Activated naive CD4-positive, alpha-beta T cell treated with Interleukin-2 at 50 U/mL for 16 hours (primary cell): ENCODE measurements at regions not wholly inside any gene's neighbourhood (a gene's known extent, or its start where the extent isn't known, plus 50 kb on each side); places are given as distances from the start of the nearest gene placed in this dataset.

Experiments used
- DNase-seq: peaks from one replicate; pipeline ENCODE4 v3.0.0-alpha.2; 2020

- no peak for DNase-seq
Observed at GRCh38 chr3:144079634-144080033, 108.0 kb downstream of the DIPK2A start.

DNA sequence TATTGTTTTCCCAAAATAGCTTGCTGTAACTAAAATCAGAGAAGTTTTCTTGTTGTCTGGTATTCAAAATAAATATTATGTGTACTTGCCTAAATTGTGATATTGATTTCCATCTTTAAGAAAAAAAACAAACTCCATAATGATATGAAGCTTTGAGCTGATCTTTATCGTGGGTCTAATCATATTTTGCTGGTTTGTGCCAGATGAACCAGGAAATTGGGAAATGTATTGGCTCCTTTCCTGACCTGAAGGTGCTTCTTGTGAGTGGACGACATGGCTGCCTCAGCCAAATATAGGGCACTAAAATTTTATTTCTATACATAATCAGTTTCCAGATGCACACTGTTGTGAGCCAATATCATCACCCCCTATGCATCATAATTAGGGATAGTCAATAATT is 113.3 kb downstream of the DIPK2A start:
- no peak for DNase-seq

DNA sequence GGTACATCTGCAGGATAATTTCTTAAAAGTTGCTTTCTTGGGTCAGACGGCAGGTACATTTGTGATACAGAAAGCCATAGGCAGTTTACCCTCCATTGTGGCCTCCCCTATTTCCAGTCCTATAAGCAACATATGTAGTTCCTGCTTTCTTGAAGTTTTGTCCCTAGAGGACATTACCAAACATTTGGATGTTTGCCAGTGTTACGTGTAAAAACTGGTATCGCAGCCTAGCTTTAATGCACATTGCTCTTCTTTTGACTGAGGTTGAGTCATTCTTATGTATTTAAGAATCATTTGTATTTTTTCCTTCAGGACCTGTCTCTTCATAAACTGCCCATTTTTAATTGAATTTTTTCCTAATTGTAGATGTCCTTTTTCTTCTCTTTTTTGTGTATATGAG is 114.3 kb downstream of the DIPK2A start:
- no peak for DNase-seq

DNA sequence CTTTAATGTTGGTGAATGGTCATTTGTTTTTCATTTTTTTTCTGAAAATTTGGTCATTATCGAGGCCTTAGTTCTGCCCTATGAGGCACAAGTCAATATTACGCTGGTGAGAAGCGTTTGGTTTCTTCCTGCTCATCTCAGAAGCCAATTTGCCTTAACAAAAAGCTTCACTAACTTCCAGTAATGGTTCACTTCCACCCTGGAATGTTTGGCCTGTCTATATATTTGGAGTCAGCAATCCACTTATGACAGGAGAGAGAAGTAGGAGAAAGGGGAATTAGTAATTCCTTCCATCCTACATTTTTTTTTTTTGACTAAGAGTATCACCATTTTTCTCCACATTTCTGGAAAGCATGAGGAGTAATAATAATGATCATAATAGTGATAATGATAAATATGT is 124.4 kb downstream of the DIPK2A start:
- DNase-seq, result no peak

- no peak for DNase-seq
Observed at GRCh38 chr3:144097163-144097562, 125.5 kb downstream of the DIPK2A start.

DNA sequence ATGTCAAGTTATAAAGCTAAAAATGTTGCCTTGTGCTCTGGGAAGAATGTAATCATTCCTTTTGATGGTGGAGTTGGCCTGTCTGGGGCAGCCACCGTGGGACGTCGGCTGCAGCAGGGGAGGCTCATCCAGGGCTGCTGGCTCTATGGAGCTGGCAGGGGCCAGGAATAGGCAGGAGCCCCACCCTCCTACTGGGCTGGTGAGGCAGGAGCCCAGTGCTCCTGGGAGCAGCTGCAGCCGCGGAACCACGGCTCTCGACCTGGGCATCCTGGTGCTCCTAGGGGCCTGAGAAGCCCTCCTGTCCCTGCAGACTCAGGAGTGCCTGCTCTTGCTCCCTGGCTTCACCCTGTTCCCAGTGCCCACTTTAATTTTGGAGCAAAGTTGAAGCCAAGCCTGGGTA is 127.1 kb downstream of the DIPK2A start:
- DNase-seq, result no peak

- no peak for DNase-seq
Observed at GRCh38 chr3:144102421-144102820, 130.8 kb downstream of the DIPK2A start.

DNA sequence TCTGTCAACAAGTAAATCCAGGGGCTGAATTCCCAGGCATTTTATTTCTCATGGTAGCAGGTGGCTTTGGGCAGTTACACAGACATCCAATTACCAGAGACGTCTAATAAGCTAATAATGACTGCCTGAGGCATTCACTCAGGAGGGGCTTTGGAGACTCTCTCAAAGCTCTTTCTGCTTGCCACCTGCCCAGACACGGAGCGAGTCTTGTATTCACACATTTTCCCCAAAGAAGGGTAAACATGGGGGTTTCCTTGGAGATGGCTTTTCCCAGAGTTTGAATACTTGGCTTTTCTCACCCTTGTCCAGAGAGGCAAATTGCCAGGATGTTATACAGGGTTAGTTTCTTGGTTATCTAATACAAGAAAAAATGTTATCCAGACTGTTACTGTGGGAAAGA is 132.6 kb downstream of the DIPK2A start:
- no peak for DNase-seq

- DNase-seq, result no peak
Observed at GRCh38 chr3:144104679-144105078, 133.1 kb downstream of the DIPK2A start.

GRCh38 chr3:144105542-144105941 is 133.9 kb downstream of the DIPK2A start:
- no peak for DNase-seq

- DNase-seq, result no peak
Observed at GRCh38 chr3:144106970-144107369, 135.3 kb downstream of the DIPK2A start.

DNA sequence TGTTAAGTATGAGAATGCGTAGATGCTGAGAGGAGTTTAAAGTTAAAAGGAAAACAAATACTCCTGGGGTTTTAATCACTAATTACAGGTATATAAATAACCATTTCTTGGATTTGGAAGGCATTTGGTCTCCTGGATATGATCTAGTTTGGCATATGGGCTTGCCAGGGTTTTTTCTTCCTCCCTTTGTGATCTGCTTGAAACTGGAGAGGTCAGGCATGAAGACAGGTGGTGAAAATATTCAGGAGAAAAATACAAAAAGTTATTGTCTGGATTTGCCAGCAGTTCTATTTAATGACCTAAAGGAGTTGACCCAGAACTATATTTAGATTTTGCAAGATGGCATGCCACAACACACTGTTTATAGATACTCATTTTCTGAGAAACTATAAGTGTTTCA is 136.3 kb downstream of the DIPK2A start:
- DNase-seq, result no peak

- DNase-seq, result no peak
Observed at GRCh38 chr3:144109944-144110343, 138.3 kb downstream of the DIPK2A start.

DNA sequence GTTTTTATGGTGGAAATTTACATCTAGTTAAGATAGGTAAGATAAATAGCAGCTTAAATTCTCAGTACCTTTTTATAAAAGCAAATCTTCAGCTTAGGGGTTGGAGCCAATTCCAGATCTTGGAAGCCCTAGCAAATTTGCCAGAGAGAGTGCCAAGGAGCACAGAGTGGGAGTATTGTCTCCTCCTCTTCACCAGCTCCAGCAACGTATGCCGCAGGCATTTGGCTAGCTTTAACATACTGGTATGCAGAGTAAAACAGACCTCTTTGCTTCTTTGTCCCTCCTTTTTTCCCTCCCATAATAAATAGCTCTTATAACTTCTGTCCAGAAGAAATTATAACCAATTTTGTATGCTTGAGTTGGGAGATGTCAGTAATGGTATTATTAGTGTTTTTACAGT is 140.4 kb downstream of the DIPK2A start:
- no peak for DNase-seq

DNA sequence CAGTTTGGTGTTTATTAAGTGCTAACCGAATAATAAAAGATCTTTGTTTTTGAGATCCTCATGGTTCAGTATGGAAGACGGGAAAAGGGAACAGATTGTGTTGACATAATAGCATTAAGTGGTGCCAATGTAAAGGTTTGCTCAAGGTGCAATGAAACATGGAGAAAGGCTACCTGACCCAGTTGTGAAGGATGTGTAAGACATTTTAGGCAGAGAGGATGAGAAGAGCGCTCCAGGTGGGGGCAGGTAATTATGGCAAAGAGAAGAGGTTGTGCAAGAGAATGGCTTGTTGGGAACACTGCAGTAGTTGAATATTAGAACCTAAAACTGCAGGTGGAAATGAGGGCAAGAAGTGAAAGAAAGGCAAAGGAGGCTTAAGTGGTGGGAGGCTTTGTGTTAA is 140.8 kb downstream of the DIPK2A start:
- no peak for DNase-seq

DNA sequence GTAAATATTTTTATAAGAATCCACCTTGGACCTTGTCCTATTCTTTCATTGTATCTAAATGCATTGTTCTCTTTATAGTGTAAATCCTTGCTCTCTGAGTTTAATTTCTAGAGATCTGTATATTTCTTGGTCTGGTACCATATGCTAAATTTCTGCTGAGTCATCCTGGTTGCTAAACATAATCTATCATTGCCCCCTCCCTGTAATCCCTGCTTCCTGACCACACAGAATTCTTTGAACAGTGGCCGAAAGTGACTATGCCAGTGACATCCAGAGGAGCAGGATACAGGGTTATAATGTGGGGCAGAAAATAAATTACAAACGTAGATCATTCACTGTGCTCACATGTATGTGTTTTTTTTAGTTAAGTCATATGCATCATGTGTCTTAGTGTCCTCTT is 143.1 kb downstream of the DIPK2A start:
- no peak for DNase-seq

DNA sequence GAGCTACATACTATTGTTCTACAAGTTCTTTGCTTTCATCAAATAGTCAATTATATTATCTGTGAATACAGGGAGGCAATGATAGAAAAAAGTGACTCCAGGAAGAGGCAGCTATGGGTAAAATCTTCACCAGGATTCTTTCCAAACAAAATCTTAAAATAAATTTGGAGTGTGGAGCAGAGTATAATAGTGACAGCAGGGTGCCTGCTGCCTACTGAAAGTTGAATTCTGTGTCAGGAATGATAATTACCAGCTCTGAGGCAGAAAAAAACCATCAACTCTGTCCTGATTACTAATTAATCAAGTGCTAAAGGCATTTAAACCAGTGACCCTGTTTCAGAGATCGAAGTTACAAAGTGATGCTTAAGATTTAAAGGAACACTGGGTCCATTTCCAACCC is 148.0 kb downstream of the DIPK2A start:
- DNase-seq, result no peak

DNA sequence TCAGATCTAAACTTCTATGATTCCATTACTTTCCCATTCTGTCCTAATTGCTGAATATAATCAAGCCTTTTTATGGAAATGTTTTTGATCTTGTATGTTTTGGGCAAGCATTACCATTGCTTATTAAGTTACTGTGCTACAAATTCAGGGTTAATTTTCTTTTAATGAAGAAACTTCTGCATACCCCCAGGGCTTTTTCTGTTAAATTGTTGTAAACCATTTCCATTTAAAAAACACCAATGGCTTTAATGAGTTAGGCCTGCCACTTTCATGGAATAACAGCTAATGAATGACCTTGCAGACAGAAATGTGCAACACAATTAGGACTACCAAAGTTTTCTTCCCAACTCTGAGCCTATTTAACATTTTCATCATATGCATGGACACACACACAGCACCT is 150.0 kb downstream of the DIPK2A start:
- no peak for DNase-seq

DNA sequence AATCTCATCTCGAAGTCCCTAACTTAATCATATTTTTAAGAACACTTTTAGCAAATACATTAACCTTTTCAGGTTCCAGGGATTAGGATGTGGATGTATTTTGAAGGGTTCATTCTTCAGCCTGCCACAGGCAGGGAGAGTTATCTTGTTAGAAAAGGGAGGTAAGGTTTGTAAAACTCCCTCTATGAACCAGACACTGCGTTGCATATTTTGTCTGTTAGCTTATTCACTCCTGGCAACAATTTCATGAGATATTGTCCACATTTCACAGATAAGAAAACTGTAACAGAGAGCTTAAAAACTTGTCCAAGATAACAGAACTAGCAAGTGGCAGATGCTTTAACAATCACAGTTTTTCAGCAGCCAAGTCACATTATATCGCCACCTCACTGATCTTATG is 155.4 kb downstream of the DIPK2A start:
- no peak for DNase-seq

GRCh38 chr3:144127700-144128099 is 156.1 kb downstream of the DIPK2A start:
- DNase-seq, result no peak

GRCh38 chr3:144128108-144128892 is 156.7 kb downstream of the DIPK2A start:
- DNase-seq, result no peak

GRCh38 chr3:144129536-144130214 is 158.1 kb downstream of the DIPK2A start:
- DNase-seq, result peak; percentile 3

- no peak for DNase-seq
Observed at GRCh38 chr3:144141074-144141473, 169.5 kb downstream of the DIPK2A start.

DNA sequence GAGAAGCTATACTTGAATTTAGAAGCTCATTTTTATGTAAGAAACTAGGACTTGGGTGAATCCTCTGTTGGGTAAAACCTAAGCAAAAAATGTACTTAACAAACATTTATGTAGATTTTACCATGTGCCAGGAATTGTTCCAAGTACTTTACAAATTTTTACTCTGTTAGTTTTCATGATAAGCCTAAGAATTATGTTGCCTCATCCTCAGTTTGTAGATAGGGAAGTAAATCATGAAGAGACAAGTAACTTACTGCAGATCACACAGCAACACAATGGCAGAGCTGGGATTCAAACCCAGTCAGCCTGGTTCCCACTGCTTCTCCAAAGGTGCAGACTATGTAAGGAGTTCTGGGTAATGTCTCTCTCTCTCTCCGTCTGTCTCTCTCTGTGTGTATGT is 169.9 kb downstream of the DIPK2A start:
- DNase-seq, result no peak
